HG03439 (cell line): ENCODE measurements at regions not wholly inside any gene's neighbourhood (a gene's known extent, or its start where the extent isn't known, plus 50 kb on each side); places are given as distances from the start of the nearest gene placed in this dataset.
"Not testable (repeated sequence)": the region's sequence is repeated elsewhere in the genome, so short reads cannot be mapped to it uniquely, and the experiment has no call there.

Experiments used
- ATAC-seq: cut with Tn5 transposase; IDR thresholded peaks from one replicate; pipeline ENCODE4 v1.9.1; 2021; ENCODE audit warnings: mild to moderate bottlenecking, moderate library complexity; ENCODE audit not compliant: unreplicated experiment

- ATAC-seq, result no peak
Measured at GRCh38 chr22:23466351-23466750, 113.7 kb downstream of the IGLL1 start.

GRCh38 chr22:23464796-23465195 lies 115.3 kb downstream of the IGLL1 start:
- not testable (repeated sequence) for ATAC-seq

GRCh38 chr22:23460517-23461031 lies 119.5 kb downstream of the IGLL1 start:
- ATAC-seq, result not testable (repeated sequence)

- not testable (repeated sequence) for ATAC-seq
Measured at GRCh38 chr22:23459645-23460516, 120.2 kb downstream of the IGLL1 start.

- no peak for ATAC-seq
Measured at GRCh38 chr22:23458663-23459541, 121.2 kb downstream of the IGLL1 start.

GRCh38 chr22:23457380-23457985 lies 122.6 kb downstream of the IGLL1 start:
- no peak for ATAC-seq

GRCh38 chr22:23456666-23457379 lies 123.3 kb downstream of the IGLL1 start:
- not testable (repeated sequence) for ATAC-seq

GRCh38 chr22:23454345-23454744 lies 125.7 kb downstream of the IGLL1 start:
- ATAC-seq, result not testable (repeated sequence)

- ATAC-seq, result no peak
Measured at GRCh38 chr22:23453277-23453676, 126.8 kb downstream of the IGLL1 start.

GRCh38 chr22:23452231-23453010 lies 127.7 kb downstream of the IGLL1 start:
- no peak for ATAC-seq

- ATAC-seq, result not testable (repeated sequence)
Measured at GRCh38 chr22:23451452-23452230, 128.4 kb downstream of the IGLL1 start.

GRCh38 chr22:23450821-23451220 lies 129.3 kb downstream of the IGLL1 start:
- not testable (repeated sequence) for ATAC-seq

- ATAC-seq, result no peak
Measured at GRCh38 chr22:23450434-23450795, 129.7 kb downstream of the IGLL1 start.

GRCh38 chr22:23449748-23450433 lies 130.2 kb downstream of the IGLL1 start:
- not testable (repeated sequence) for ATAC-seq

GRCh38 chr22:23448499-23449288 lies 131.4 kb downstream of the IGLL1 start:
- ATAC-seq, result not testable (repeated sequence)

GRCh38 chr22:23446796-23447350 lies 133.2 kb downstream of the IGLL1 start:
- ATAC-seq, result no peak

- not testable (repeated sequence) for ATAC-seq
Measured at GRCh38 chr22:23446194-23446593, 133.9 kb downstream of the IGLL1 start.
